Nephron progenitor cell (in vitro differentiated cells): ENCODE measurements at regions not wholly inside any gene's neighbourhood (a gene's known extent, or its start where the extent isn't known, plus 50 kb on each side); places are given as distances from the start of the nearest gene placed in this dataset.

Experiments used
- DNase-seq: peaks from one replicate; pipeline ENCODE4 v3.0.0; 2021
- H3K27ac Mint-ChIP-seq: 2 replicates; pipeline ENCODE4 v1.8.0; 2021; ENCODE audit warnings: mild to moderate bottlenecking, moderate library complexity, mixed read lengths
- H3K27me3 Mint-ChIP-seq: 2 replicates; pipeline ENCODE4 v1.8.0; 2021; ENCODE audit warnings: mild to moderate bottlenecking, low read depth, mixed read lengths; ENCODE audit not compliant: poor library complexity
- H3K36me3 Mint-ChIP-seq: 2 replicates; pipeline ENCODE4 v1.8.0; 2021; ENCODE audit warnings: low read depth, mixed read lengths
- H3K4me1 Mint-ChIP-seq: 2 replicates; pipeline ENCODE4 v1.8.0; 2021; ENCODE audit warnings: mixed read lengths
- H3K4me3 Mint-ChIP-seq: 2 replicates; pipeline ENCODE4 v1.8.0; 2021; ENCODE audit warnings: mild to moderate bottlenecking, moderate library complexity, mixed read lengths
- H3K9me3 Mint-ChIP-seq: 2 replicates; pipeline ENCODE4 v1.8.0; 2021; ENCODE audit warnings: mild to moderate bottlenecking, moderate library complexity, mixed read lengths
- TF ChIP-seq, protein P1 (sequence below): fragments of 200-600 bp; sonication (generic); IDR thresholded peaks from 2 replicates; pipeline ENCODE4 v1.5.0; 2021; ENCODE audit warnings: antibody characterized with exemption

DNA sequence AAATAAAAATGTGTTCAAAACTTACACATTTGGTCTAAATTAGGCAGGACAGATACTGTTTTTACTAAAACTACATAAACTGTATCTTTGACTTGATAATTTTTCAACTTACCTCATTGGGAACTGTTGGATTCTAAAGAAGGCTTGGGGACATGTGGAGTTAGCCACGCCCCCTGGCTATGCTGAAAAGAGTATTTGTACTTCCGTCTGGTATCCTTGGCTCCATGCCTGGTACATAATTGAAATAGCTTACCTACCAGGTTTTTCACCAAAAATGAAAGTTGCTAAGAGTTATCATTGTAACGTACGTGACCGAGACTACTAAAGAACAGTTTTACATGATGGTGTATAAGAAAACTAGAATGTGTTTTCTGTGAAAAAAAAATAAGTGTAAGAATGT, 604.8 kb upstream of the IGFBP3 start:
- Mint-ChIP-seq H3K4me3 (no peak overlapping the region), H3K36me3 (peaks cover 17% of the 10 kb centered on the region), H3K9me3 (peaks cover 45% of the 10 kb centered on the region), H3K27ac (no peak overlapping the region), H3K27me3 (no peaks in the 10 kb centered on the region), H3K4me1 (peaks cover 23% of the 10 kb centered on the region)
- TF ChIP-seq, protein P1, sequence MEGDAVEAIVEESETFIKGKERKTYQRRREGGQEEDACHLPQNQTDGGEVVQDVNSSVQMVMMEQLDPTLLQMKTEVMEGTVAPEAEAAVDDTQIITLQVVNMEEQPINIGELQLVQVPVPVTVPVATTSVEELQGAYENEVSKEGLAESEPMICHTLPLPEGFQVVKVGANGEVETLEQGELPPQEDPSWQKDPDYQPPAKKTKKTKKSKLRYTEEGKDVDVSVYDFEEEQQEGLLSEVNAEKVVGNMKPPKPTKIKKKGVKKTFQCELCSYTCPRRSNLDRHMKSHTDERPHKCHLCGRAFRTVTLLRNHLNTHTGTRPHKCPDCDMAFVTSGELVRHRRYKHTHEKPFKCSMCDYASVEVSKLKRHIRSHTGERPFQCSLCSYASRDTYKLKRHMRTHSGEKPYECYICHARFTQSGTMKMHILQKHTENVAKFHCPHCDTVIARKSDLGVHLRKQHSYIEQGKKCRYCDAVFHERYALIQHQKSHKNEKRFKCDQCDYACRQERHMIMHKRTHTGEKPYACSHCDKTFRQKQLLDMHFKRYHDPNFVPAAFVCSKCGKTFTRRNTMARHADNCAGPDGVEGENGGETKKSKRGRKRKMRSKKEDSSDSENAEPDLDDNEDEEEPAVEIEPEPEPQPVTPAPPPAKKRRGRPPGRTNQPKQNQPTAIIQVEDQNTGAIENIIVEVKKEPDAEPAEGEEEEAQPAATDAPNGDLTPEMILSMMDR: no peak
- no peak for DNase-seq

DNA sequence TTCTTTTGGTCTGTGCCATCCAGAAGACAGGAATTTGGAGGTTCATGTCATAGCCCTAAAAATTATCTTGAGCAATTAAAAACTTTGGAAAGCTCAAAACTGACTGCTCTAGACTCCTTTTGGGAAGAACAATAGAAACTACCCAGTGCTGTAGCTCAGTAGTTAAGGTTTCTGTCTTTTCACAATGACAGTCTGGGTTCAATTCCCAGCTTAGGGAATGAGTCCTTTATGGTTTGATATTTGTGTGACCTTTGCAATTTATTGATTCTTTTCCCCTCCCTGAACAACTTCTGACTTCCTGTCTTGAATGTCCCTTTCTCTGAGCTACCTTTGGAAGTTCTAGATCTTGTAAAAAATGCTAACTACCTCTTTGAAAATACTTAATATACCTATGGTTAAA, 603.3 kb upstream of the IGFBP3 start:
- H3K9me3 Mint-ChIP-seq: peaks cover 33% of the 10 kb centered on the region
- TF ChIP-seq, protein P1: no peak
- peaks cover 17% of the 10 kb centered on the region for H3K36me3 Mint-ChIP-seq
- H3K27me3 Mint-ChIP-seq: no peaks in the 10 kb centered on the region
- DNase-seq: no peak
- peaks cover 23% of the 10 kb centered on the region for H3K4me1 Mint-ChIP-seq
- no peak overlapping the region for H3K4me3 Mint-ChIP-seq
- H3K27ac Mint-ChIP-seq: no peak overlapping the region

DNA sequence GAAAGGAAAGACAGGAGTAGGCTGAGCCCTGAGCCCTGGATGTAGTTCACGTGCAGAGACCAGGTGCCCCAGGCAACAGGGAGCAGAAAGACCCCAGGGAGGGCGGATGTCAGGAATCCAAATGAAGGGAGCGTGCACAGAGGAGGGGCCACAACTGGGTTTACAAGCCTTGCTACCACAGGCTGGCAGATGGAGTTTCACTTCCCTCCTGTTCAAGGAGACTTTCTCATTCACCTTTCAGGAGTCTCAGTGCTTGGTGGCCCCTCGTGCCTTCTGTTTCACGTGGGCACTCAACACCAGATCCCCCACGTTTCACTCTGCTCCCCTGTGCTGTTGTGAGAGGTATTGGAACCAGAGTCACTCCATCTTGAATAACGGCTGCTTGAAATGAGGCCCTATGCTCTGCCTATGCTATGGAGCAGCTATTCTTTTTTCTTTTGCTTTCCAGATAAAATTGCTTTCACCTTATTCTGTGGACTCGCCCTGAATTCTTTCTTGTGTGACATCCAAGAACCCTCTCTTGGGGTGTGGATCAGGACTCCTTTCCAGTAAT, 601.4 kb upstream of the IGFBP3 start:
- peaks cover 16% of the 10 kb centered on the region for H3K9me3 Mint-ChIP-seq
- no peak overlapping the region for H3K4me3 Mint-ChIP-seq
- H3K27me3 Mint-ChIP-seq: no peaks in the 10 kb centered on the region
- peaks cover 31% of the 10 kb centered on the region for H3K4me1 Mint-ChIP-seq
- peaks cover 5% of the 10 kb centered on the region for H3K36me3 Mint-ChIP-seq
- H3K27ac Mint-ChIP-seq: peak overlapping the region; percentile 23
- no peak for DNase-seq
- TF ChIP-seq, protein P1: no peak

DNA sequence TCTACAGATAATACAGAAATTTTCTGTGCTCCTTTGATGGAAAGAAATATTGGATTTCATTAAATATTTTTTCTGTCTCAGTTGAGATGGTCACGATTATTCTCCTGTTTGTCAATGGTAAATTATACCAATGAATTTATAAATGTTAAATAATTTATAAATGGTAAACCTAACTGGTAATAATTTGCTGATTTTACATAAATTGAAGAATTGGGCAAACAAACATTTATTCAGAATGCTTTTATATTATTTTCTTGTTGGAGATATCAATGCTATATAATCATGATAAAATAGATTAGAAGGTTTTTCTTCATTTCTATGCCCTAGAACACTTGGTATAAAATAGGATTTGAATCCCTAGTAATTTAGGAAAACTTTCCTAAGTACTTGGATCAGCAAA, 597.6 kb upstream of the IGFBP3 start:
- Mint-ChIP-seq H3K36me3 (no peaks in the 10 kb centered on the region), H3K4me1 (peaks cover 56% of the 10 kb centered on the region), H3K4me3 (no peak overlapping the region), H3K27me3 (peaks cover under 1% of the 10 kb centered on the region), H3K9me3 (peaks cover 3% of the 10 kb centered on the region), H3K27ac (no peak overlapping the region)
- TF ChIP-seq, protein P1: no peak
- DNase-seq: no peak

DNA sequence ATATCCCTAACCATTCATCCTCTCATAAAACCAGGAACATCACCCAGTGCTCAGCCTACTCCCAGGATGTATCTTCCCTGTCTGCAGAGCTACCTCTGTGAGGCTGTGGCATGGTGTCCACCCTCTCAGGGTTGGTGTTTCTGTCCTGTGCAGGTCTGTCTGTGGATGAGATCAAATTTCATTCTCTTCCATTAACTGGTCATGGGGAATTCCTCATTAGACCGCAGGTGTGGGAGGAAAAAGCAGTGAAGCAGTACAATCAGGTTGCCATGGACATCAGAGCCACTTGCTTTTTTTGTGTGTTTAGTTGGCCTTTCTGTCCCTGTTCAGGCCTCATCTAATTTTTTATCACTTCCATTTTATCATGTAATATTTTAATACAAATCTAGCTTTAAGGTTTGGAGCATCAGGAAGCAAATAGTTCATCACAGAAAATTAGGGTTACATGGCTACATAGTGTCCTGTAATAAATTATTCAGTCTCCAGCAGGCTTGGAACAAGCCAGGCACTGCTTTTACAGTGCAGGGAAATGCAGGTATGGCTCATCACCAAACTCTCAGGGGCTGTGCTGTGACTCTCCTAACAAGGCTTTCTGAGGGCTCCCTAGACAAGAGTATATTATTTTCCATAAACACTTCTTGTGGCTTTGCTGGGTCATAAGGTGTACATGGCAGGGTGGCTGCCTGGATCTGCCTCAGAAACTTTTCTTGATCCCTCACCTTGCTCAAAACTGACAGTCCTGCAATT, 594.9 kb upstream of the IGFBP3 start:
- Mint-ChIP-seq H3K9me3 (peaks cover 3% of the 10 kb centered on the region), H3K36me3 (no peaks in the 10 kb centered on the region), H3K4me3 (peak overlapping the region; percentile 3), H3K27ac (peak overlapping the region; percentile 31), H3K27me3 (peaks cover 3% of the 10 kb centered on the region), H3K4me1 (peaks cover 69% of the 10 kb centered on the region)
- DNase-seq: peak; percentile 7
- TF ChIP-seq, protein P1: no peak

DNA sequence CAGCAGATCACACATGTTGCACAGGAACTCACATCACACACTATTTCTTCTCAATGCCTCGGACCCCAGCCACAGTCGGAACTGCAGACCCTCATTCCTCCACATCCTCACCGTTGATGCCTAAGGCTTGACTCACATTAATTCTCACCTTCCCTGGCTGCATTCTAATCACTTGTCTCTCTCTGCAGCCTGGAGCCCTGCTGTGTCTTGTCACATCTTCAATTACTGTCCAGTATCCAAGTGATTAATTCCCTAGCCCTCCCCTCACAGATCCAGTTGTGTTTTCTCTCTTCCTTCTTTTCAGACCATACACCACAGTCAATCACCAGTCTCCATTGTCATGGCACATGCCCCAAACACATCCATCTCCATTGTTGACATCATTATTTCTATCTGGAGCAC, 592.4 kb upstream of the IGFBP3 start:
- TF ChIP-seq, protein P1: no peak
- no peaks in the 10 kb centered on the region for H3K36me3 Mint-ChIP-seq
- peak overlapping the region; percentile 1 for H3K4me3 Mint-ChIP-seq
- DNase-seq: peak; percentile 8
- H3K9me3 Mint-ChIP-seq: peaks cover 3% of the 10 kb centered on the region
- H3K4me1 Mint-ChIP-seq: peaks cover 86% of the 10 kb centered on the region
- peaks cover 3% of the 10 kb centered on the region for H3K27me3 Mint-ChIP-seq
- H3K27ac Mint-ChIP-seq: peak overlapping the region; percentile 52
